Stimulated activated effector memory CD8-positive, alpha-beta T cell treated with anti-CD3 and anti-CD28 coated beads, Interleukin-12 subunit alpha, Interleukin-12 subunit beta, amount 100 ng/mL, for 72 hours (primary cell): ENCODE measurements at regions not wholly inside any gene's neighbourhood (a gene's known extent, or its start where the extent isn't known, plus 50 kb on each side); places are given as distances from the start of the nearest gene placed in this dataset.
A peak's percentile ranks its signal among the peaks of the same experiment; 100 is the strongest.

ENCODE experiments used
- ATAC-seq: fragments of 150-1000 bp; cut with Tn5 transposase; 2 replicates; pipeline ENCODE4 v1.10.0; 2021
- DNase-seq, 2 donors: peaks; one replicate each; pipeline ENCODE4 v3.0.0; 2021 to 2022; ENCODE audit warnings: low spot score in 2 of 2
- H3K27ac Mint-ChIP-seq: one replicate; pipeline ENCODE4 v1.8.0; 2022; ENCODE audit warnings: mild to moderate bottlenecking, mixed read lengths
- H3K36me3 Mint-ChIP-seq: one replicate; pipeline ENCODE4 v1.8.0; 2022; ENCODE audit warnings: mild to moderate bottlenecking, mixed read lengths
- H3K4me1 Mint-ChIP-seq: one replicate; pipeline ENCODE4 v1.8.0; 2022; ENCODE audit warnings: mixed read lengths
- H3K4me3 Mint-ChIP-seq: one replicate; pipeline ENCODE4 v1.8.0; 2022; ENCODE audit warnings: mild to moderate bottlenecking, mixed read lengths
- H3K9me3 Mint-ChIP-seq: one replicate; pipeline ENCODE4 v1.8.0; 2022; ENCODE audit warnings: mixed read lengths

GRCh38 chr9:111985315-111985714 is 88.7 kb downstream of the UGCG start:
- ATAC-seq (no peak), DNase-seq (no peak)
- peaks cover 38% of the 10 kb centered on the region for H3K4me1 Mint-ChIP-seq
- H3K36me3 Mint-ChIP-seq = no peaks in the 10 kb centered on the region
- no peaks in the 10 kb centered on the region for H3K9me3 Mint-ChIP-seq
- H3K4me3 Mint-ChIP-seq = no peak overlapping the region
- peak overlapping the region; percentile 34 for H3K27ac Mint-ChIP-seq

GRCh38 chr9:111986035-111986556 is 89.5 kb downstream of the UGCG start:
- H3K4me1 Mint-ChIP-seq = peaks cover 38% of the 10 kb centered on the region
- no peak overlapping the region for H3K27ac Mint-ChIP-seq
- peak overlapping the region; percentile 12 for H3K4me3 Mint-ChIP-seq
- H3K36me3 Mint-ChIP-seq = no peaks in the 10 kb centered on the region
- no peak for DNase-seq
- peaks cover 3% of the 10 kb centered on the region for H3K9me3 Mint-ChIP-seq
- no peak for ATAC-seq
